GM19239 (cell line): ENCODE measurements at regions not wholly inside any gene's neighbourhood (a gene's known extent, or its start where the extent isn't known, plus 50 kb on each side); places are given as distances from the start of the nearest gene placed in this dataset.
"Not testable (repeated sequence)": the region's sequence is repeated elsewhere in the genome, so short reads cannot be mapped to it uniquely, and the experiment has no call there.

Experiments used
- DNase-seq: peaks from one replicate; pipeline ENCODE4 v3.0.0; 2011; ENCODE audit warnings: low spot score; ENCODE audit not compliant: insufficient read length
- FAIRE-seq: peaks from 2 replicates; lab custom pipeline; 2011; peaks lifted over from hg19 to GRCh38; lab: Jason Lieb, UNC

DNA sequence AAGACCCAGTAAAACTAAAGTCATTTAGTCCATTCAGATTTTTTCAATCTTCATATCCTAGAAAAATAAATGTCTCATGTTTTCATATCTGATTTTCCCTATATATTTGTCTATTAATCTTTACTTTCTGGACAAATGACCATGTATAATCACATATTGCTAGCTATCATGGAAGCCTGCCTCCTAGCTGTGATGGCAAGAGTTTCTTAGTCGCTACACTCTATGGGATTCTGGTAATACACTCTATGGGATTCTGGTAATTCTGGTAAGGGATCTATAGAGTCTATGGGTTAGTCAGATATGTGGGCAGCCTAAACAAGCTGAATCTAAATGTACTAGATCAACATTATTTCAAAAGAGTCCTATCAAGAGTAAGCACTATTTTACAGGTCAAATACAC, 198.7 kb upstream of the LHX8 start:
- no peak for DNase-seq
- FAIRE-seq = no peak

DNA sequence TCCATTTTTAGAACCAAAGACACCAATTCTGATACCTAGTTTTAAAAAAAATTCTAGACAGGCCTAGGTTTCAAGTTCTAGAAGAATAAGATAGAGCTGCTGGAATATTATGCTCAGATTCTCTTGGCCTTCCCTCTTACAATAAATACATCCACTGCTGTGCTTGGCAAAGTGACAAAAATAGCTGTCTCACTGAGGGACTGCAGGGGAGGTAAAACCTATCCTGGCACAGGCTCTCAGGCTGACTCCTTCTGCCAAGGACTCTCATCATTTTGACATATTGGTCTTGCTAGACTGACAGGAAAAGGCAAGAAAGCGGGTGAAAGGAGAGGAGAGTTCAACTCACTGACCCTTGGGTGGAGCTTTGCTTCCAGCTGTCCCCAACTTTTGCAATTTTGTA, 197.0 kb upstream of the LHX8 start:
- FAIRE-seq = no peak

DNA sequence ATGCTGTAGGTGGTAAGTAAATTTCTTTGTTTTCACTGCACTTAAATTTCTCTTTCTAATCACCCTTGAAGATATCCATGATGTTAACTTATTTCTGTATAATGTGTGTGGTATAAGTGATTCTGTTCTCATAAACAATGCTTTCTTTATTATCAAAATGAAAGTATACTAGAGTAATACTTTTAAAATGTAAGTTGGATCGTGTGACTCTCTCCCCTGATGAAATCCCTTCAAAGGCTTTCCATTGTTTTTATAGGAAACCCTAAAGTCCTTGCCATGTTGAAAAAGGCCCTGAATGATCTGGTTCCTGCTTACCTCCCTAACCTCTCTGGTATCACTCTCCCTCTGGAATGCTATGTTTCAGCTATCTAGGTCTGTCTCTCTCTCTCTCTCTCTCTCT, 191.1 kb upstream of the LHX8 start:
- FAIRE-seq (no peak), DNase-seq (no peak)

More for the DNA sequence above, 197.0 kb upstream of the LHX8 start:
- no peak for DNase-seq

DNA sequence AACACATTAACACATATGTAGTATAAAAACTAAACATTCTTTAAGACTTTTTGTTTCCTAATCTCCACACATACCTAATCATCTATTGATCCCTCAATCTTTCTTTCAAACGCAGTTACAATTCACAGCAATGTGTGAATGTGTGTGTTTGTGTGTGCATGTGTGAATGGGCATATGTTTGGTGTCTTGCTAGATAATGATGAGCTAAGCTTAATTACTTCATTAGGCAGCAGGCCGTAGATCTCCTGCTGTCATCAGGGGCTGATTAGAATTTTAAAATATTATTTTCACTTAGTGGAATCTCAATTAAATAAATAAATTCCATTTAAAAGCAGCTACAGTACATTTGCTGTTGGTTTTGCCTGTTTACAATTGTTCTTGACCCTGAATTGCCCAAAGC, 187.8 kb upstream of the LHX8 start:
- FAIRE-seq (no peak), DNase-seq (no peak)

DNA sequence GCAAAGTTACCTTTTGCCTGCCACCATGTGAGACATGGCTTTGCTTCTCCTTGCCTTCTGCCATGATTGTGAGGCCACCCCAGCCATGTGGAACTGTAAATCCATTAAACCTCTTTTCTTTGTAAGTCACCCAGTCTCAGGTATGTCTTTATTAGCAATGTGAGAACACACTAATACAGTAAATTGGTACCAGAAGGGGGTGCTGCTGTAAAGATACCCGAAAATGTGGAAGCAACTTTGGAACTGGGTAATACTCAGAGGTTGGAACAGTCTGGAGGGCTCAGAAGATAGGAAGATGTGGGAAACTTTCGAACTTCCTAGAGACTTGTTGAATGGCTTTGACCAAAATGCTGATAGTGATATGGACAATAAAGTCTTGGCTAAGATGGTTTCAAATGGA, 184.8 kb upstream of the LHX8 start:
- not testable (repeated sequence) for FAIRE-seq, DNase-seq

DNA sequence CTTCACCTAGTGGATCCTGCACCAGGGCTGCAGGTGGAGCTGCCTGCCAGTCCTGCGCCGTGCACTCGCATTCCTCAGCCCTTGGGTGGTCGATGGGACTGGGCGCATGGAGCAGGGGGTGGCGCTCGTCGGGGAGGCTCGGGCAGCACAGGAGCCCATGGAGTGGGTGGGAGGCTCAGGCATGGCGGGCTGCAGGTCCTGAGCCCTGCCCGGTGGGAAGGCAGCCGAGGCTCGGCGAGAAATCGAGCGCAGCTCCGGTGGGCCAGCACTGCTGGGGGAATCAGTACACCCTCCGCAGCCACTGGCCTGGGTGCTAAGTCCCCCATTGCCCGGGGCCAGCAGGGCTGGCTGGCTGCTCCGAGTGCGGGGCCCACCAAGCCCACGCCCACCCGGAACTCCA, 182.2 kb upstream of the LHX8 start:
- DNase-seq, FAIRE-seq: not testable (repeated sequence)

DNA sequence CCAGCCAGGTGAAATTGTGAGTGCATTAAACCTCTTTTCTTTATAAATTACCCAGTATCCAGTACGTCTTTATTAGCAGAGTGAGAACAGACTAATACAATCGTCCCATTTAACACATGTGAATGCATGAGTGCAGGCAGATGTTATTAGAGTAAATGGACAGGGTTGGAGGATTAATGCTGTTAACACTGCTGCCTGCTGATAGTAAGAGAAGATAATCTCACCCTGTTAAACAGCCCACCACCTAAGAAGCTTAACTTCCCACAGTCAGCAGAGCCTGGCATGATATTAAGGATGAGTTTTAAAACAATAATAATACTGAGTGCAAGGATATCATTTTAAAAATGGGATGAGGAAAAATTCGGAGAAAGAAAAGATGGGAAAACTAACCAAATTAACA, 181.4 kb upstream of the LHX8 start:
- no peak for FAIRE-seq

DNA sequence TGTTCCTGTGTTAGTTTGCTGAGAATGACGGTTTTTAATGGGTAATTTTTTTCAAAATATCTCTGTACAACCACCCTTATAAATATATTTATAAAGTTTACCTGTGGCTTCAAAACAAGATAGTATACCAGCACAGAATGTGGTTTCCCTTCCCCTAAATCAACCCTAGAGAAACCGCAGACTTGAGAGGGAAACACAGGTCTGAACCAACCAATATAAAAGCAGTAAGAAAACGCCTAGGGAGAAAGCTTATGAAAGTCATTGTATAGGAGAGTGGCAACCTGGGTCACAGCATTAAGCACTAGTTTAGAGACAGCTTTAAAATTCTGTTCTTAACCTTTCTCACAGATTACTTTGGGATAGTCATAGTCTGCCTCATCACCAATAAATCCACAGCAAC, 180.6 kb upstream of the LHX8 start:
- DNase-seq = no peak
- FAIRE-seq = no peak

More for the DNA sequence above, 181.4 kb upstream of the LHX8 start:
- DNase-seq = no peak

DNA sequence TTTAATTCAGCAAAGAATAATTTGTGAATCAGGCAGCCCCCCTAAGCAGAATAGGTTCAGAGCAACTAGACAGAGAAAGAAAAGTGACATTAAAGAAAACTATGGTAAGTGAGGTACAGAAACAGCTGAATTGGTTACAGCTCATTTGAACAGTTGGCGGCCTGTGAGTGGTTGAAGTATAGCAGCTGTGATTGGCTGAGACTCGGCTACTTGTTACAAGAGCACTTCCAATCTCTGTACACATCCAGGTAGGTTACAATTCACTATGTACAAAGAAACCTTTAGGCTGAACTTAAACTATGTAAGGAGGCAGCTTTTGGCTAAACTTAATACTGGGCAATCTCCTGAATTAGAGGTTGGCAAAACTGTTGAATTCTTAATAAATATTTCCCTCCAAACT, 171.1 kb upstream of the LHX8 start:
- no peak for FAIRE-seq
- DNase-seq = no peak

DNA sequence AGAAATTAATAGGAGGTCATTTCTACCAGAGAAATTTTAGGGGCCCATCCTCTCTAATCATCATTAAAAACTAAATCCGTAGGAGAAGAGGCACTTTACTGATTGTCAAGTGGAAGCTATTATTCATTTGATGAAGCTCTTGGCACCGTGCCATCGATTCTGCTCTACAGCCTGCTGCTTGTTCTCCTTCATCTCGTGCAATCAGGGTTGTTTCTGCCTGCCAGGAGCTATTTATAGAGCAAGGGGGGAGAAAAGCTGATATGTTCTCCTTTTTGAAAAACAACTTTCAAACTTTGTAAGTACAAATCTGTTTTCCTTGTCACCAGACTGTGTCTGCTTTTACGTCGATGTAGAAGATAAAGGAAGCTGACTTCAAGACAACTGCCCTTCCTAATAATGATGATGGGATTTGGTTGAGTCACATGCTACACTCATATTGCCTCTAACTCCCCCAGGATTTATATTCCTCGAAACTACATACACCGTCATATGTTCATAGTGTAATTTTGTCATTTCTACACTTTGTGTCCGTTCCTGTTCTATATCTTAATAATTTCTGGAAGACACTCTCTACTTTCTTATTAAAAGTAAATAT, 169.6 kb upstream of the LHX8 start:
- FAIRE-seq (no peak), DNase-seq (no peak)

DNA sequence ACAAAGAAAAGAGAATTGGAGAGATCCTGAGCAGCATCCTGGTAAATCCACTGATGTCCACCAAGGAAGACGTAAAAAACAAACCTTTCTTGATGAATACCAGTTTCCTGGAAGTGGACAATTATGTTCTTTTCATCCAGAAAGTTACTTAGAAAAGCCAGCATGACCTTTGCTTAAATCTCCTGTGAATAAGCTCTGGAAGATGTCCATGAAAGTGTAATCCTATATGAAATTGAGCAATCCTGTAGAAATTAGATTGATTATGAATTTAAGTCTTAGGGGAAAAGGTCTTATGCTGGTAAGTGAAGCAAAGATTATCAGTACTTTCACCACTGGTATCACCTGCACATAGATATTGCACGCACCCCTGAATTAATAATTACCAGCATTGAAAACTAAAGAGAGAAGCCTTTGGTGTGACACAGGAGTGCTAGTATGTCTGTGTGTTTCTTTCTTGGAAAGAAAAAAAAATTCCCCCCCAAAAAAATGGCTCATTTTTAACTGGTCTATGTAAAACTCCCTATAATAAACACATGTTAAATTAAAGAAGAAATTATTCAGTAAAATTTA, 164.5 kb upstream of the LHX8 start:
- DNase-seq = no peak
- no peak for FAIRE-seq

DNA sequence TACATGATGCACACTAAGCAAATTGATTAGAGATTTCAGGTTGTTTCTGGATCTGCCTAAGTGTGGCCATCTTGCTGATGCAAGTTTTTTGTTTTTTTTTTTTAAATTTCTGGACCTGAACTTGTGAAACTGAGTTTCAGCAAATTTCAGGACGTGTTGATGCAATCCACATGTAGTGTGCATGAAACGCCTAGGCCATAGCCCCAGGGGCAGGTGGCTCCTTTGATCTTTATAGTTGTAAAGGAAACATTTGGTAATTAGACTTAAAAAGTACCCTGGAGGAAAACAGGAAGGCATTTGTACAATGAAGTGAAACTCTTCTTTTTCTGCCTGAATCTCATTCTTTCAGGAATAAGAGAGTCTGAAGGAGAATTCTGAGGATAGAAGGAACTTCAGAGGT, 162.2 kb upstream of the LHX8 start:
- FAIRE-seq = no peak

DNA sequence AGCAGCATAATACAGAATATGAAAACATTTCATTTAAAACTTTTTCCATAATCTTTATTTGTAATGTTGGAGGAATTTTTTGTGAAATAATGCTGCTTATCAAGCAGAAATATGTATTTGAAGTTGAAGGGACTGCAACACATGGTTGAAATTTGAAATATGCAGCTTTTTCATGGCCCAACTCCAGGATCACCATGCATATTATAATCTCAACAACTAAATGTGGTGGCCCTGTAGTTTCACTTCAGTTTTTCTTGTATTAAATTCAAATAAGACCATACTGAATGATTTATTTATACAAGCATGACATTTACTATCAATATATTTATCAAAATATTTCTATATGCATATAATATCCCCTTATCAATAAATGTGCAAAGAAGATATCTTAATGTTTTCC, 157.7 kb upstream of the LHX8 start:
- FAIRE-seq = no peak

More for the DNA sequence above, 162.2 kb upstream of the LHX8 start:
- DNase-seq = no peak

DNA sequence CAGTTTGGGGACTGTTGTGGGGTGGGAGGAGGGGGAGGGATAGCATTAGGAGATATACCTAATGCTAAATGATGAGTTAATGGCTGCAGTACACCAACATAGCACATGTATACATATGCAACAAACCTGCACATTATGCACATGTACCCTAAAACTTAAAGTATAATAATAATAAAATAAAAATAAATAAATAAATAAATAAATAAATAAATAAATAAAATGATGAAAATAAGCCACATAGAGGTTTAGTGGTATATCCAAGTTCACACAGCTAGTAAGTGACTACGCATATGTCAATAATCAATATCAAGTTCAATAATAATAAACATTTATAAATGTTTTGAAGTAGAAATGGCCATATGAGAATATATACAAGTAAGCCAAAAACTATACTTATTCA, 141.7 kb upstream of the LHX8 start:
- not testable (repeated sequence) for DNase-seq, FAIRE-seq

More for the DNA sequence above, 157.7 kb upstream of the LHX8 start:
- no peak for DNase-seq

DNA sequence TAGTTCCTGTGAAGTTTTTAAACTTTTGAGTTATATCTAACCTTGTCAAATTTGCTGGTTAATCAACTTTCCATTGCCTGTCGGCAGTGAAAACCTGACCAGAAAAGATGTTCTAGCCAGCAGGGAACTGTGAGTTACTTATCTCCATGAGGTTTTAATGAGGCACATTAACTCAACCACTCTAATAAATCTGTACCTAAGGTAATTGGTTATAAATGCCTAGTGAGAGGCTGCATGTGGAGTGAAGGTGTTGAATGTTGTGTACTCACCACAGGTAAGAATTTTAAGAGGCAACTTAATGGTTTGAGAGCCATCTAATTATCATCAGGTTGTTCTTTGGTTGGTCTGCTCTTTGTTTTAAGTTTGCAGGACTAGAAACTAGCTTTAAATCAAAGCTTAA, 138.4 kb upstream of the LHX8 start:
- no peak for FAIRE-seq
- DNase-seq = no peak

DNA sequence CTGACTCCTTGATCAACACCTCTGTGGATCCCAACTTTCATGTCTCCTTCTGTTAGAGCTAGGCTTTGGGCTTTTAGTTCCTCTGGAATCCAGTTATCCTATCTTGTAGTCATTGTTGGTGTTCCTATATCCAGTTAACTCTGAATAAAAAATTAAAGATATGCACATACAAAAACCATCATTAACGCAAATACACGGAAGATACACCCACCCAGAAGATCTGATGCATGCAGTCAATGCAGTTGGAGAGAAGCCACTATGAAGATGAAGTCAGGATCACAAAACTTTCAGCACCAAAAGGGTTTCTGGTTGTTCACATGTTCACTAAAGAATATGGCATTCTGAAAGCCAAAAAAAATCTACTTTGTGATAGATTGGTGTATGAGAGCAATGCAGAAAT, 123.6 kb upstream of the LHX8 start:
- no peak for DNase-seq
- no peak for FAIRE-seq

DNA sequence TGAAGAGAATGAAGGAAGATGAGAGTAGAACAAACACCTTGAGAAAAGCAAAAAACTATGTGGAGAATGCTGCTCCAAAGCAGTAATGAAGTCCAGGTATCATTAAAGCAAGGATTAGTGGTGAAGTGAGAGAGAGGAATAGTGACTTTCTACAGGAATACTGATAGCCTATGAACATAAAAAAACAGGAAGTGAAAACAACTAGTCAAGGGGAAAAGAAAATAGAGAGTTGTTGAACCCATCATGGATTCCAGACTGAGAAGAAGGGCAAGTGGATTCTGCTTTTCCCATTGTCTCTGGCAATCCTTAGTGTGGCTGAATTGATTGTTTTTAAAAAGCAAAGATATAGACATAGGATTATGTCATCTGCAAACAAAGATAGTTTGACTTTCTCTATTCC, 119.9 kb upstream of the LHX8 start:
- FAIRE-seq = no peak
- DNase-seq = no peak

DNA sequence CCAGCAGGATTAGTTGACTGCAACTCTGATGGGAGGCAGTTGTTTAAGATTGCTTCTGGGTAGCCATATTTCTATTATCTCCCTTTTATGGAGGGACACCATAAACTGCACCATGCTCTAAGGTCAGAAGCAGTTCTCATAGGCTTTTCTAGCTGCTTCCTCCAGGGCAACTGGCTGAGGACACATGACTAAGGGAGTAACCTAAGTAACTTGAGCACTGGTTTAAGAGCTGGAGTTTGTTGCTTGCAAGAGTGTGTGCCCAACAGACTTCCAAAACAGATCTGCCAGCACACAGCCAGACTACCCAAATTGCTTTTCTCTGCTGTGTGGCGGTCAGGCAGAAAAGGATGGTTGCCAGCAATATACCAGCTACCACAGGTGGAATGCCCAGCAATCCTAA, 111.2 kb upstream of the LHX8 start:
- no peak for FAIRE-seq
- no peak for DNase-seq

DNA sequence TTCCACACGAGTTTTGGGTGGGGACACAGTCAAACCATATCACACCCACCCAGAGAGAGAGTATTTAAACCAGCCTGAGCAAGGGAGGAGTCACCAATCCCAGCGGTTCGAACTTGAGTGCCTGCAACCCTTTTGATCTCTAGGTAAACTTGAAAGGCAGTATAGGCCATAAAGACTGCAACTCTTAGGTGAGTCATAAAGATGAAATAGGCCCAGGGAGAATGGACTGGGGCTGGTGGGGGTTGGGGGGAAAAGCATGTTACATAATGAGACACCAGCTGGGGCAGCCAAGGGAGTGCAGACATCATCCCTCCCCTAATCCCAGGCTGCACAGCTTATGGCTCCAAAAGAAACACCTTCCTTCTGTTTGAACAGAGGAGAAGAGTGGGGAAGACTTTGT, 99.8 kb upstream of the LHX8 start:
- no peak for DNase-seq
- FAIRE-seq = no peak

DNA sequence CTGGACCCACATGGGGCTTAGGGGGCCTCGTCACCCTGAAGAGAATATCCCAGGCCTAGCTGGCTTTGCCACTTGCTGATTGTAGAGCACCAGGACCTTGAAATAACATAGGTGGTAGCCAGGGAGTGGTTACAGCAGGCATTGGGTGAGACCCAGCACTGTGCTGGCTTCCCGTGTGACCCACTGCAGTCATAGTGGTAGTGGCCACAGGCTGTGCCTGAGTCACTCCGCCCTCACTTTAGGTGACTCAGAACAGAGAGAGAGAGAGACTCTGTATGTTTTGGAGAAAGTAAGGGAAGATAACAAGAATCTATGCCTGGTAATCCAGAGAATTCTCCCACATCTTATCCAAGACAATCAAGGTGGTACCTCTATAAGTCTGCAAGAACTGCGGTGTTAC, 98.7 kb upstream of the LHX8 start:
- FAIRE-seq = no peak
- DNase-seq = no peak

DNA sequence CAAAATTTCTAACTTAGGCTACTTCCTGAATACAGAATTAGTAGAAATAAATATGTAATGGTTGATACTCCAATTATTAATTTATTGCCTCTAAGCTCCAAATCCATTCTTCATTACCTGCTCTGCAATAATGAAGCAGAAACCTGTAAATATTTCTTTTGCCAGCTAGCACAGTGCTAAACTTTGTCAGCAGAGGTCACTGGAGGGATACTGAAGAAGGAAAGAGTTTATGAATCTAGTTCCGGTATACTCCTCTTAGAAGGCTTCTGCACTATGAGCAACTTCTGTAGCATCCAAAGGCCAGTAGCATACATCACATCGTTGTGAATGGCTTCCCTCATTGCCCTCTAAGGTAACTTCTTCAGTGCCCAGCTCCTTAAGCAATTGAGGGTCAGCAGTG, 81.0 kb upstream of the LHX8 start:
- DNase-seq = no peak
- FAIRE-seq = no peak

DNA sequence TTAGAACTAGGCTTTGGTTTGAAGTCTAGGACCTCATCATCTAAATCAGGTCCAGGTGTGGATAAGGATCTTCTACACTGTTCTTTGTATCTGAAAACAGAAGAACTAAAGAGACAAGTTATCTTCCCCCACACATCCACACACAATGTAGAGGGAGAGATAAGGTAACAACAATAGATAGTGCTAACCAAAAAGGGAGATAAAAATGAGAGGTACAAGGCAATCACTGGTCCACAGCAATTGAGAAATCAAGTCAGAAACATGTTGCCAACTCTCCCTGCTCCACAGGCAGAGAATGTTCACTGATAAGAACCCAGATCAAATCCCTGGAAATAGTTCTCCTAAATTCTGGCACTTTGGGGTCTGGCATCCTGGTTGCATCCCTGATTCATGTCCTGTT, 75.8 kb upstream of the LHX8 start:
- DNase-seq (no peak), FAIRE-seq (no peak)
